Breast epithelium (tissue), 3 donors: ENCODE measurements at regions not wholly inside any gene's neighbourhood (a gene's known extent, or its start where the extent isn't known, plus 50 kb on each side); places are given as distances from the start of the nearest gene placed in this dataset.

Source experiments
- CTCF ChIP-seq, 3 donors: fragments of 450-650 bp; IDR thresholded peaks; one replicate each; pipeline ENCODE4 v1.5.1; 2016 to 2017; ENCODE audit warnings: antibody characterized with exemption in 3 of 3, mild to moderate bottlenecking in 3 of 3, moderate library complexity in 3 of 3
- POLR2A ChIP-seq: fragments of 450-650 bp; IDR thresholded peaks from one replicate; pipeline ENCODE4 v1.6.1; 2016; ENCODE audit warnings: antibody characterized with exemption, mild to moderate bottlenecking, moderate library complexity

GRCh38 chr9:107732781-107733522 is 243.4 kb upstream of the KLF4 start:
- no peak for TF ChIP-seq POLR2A
- no peak for TF ChIP-seq CTCF (IDR thresholded peaks at IDR 0.05)
